Motor neuron (in vitro differentiated cells): ENCODE measurements at regions not wholly inside any gene's neighbourhood (a gene's known extent, or its start where the extent isn't known, plus 50 kb on each side); places are given as distances from the start of the nearest gene placed in this dataset.
A peak's percentile ranks its signal among the peaks of the same experiment; 100 is the strongest.
"Not testable (repeated sequence)": the region's sequence is repeated elsewhere in the genome, so short reads cannot be mapped to it uniquely, and the experiment has no call there.

ENCODE experiments used
- ATAC-seq, 8 experiments: fragments of 200-7000 bp; cut with Tn5 transposase; replicated peaks in 6 of 8; 2 replicates each; pipeline ENCODE4 v1.8.0; 2021; ENCODE audit warnings: mild to moderate bottlenecking in 8 of 8, moderate library complexity in 8 of 8
- H3K27ac ChIP-seq, 2 donors: fragments of 250-450 bp; sonication (Bioruptor Pico); 2 replicates each; pipeline ENCODE4 v1.9.0; 2021; ENCODE audit warnings: antibody characterized with exemption in 2 of 2, mild to moderate bottlenecking in 2 of 2, moderate library complexity in 1 of 2
- H3K4me1 ChIP-seq, 2 donors: fragments of 250-450 bp; sonication (Bioruptor Pico); replicated peaks in 1 of 2; 2 replicates each; pipeline ENCODE4 v1.6.1; 2021; ENCODE audit warnings: antibody characterized with exemption in 2 of 2, mild to moderate bottlenecking in 2 of 2, moderate library complexity in 1 of 2
- H3K4me3 ChIP-seq, 5 donors: fragments of 250-450 bp; sonication (Bioruptor Pico); 2 replicates each; pipeline ENCODE4 v1.9.0; 2021; ENCODE audit warnings: antibody characterized with exemption in 5 of 5, mild to moderate bottlenecking in 5 of 5, moderate library complexity in 4 of 5
- WGBS, 10 experiments: fragments of 450-650 bp; shearing (Covaris generic); methylation state at CpG; one replicate each; pipeline ENCODE4 v1.0.0; 2022; 5-methylcytosine and 5-hydroxymethylcytosine counted together
- in situ Hi-C, 9 experiments: fragments of 400-800 bp; cut with MboI; loops; one replicate each; pipeline ENCODE4 v1.15.0; 2021; ENCODE audit warnings: low sequenced_read_pairs in 9 of 9, low pct_unique_long_range_greater_than_20kb in 2 of 9; ENCODE audit not compliant: unreplicated experiment in 9 of 9

- Histone ChIP-seq H3K27ac (no peak overlapping the region), H3K4me3 (no peak overlapping the region), H3K4me1 (peaks cover 9 to 13% of the 10 kb centered on the region in 2 donors)
- 10 to 100% (median 49%) methylated on average over 1 to 3 of the region's 3 CpGs; no CpG with 5 or more reads in 2 of the 10 experiments for WGBS, 10 experiments
- in situ Hi-C loops, result no loop called here
- peak in 4 of 8 experiments; percentile 26 to 65 (median 53) for ATAC-seq
Observed at GRCh38 chr3:191963182-191963581, 502.2 kb downstream of the PYDC2 start.

GRCh38 chr3:191966556-191966955 lies 505.6 kb downstream of the PYDC2 start:
- Histone ChIP-seq H3K4me1 (peaks cover 0 to under 1% of the 10 kb centered on the region in 2 donors), H3K4me3 (no peak overlapping the region), H3K27ac (no peak overlapping the region)
- WGBS, 10 experiments, result 41 to 100% (median 91%) methylated on average over 3 of the region's 3 CpGs
- no peak for ATAC-seq
- in situ Hi-C loops, result no loop called here

GRCh38 chr3:191968299-191968698 lies 507.3 kb downstream of the PYDC2 start:
- ATAC-seq, result no peak
- in situ Hi-C loops, result no loop called here
- Histone ChIP-seq H3K4me1 (no peaks in the 10 kb centered on the region), H3K4me3 (no peak overlapping the region), H3K27ac (no peak overlapping the region)
- 20 to 96% (median 86%) methylated on average over 1 to 3 of the region's 3 CpGs; no CpG with 5 or more reads in 3 of the 10 experiments for WGBS, 10 experiments

GRCh38 chr3:191972714-191973398 lies 511.9 kb downstream of the PYDC2 start:
- in situ Hi-C loops, result no loop called here
- H3K4me3 ChIP-seq, result no peak overlapping the region
- 11 to 92% (median 87%) methylated on average over 3 to 5 of the region's 8 CpGs; no CpG with 5 or more reads in 4 of the 10 experiments for WGBS, 10 experiments
- H3K27ac ChIP-seq, result no peak overlapping the region
- no peaks in the 10 kb centered on the region for H3K4me1 ChIP-seq
- ATAC-seq, result no peak

GRCh38 chr3:191973820-191974219 lies 512.9 kb downstream of the PYDC2 start:
- no peak overlapping the region for H3K27ac ChIP-seq
- no peaks in the 10 kb centered on the region for H3K4me1 ChIP-seq

GRCh38 chr3:191975936-191976335 lies 515.0 kb downstream of the PYDC2 start:
- Histone ChIP-seq H3K4me1 (no peaks in the 10 kb centered on the region), H3K27ac (no peak overlapping the region), H3K4me3 (no peak overlapping the region)
- in situ Hi-C loops, result no loop called here
- 50 to 100% (median 71%) methylated on average over 1 to 5 of the region's 6 CpGs; no CpG with 5 or more reads in 5 of the 10 experiments for WGBS, 10 experiments
- ATAC-seq, result peak in 2 of 8 experiments; percentile 51 to 58

More at GRCh38 chr3:191973820-191974219, 512.9 kb downstream of the PYDC2 start:
- 0 to 70% (median 50%) methylated on average over 1 to 4 of the region's 6 CpGs; no CpG with 5 or more reads in 6 of the 10 experiments for WGBS, 10 experiments
- peak in 1 of 8 experiments; percentile 39 for ATAC-seq
- in situ Hi-C loops, result no loop called here
- H3K4me3 ChIP-seq, result no peak overlapping the region

GRCh38 chr3:191980443-191980842 lies 519.5 kb downstream of the PYDC2 start:
- Histone ChIP-seq H3K4me1 (no peaks in the 10 kb centered on the region), H3K4me3 (no peak overlapping the region), H3K27ac (no peak overlapping the region)
- WGBS, 10 experiments, result 9 to 91% (median 72%) methylated on average over 2 to 4 of the region's 4 CpGs
- in situ Hi-C loops, result no loop called here
- ATAC-seq, result no peak

- in situ Hi-C loops, result no loop called here
- Histone ChIP-seq H3K4me1 (no peaks in the 10 kb centered on the region), H3K27ac (no peak overlapping the region), H3K4me3 (no peak overlapping the region)
- ATAC-seq, result no peak
- 0 to 67% (median 34%) methylated on average over 1 to 3 of the region's 3 CpGs for WGBS, 10 experiments
Observed at GRCh38 chr3:191982481-191982880, 521.5 kb downstream of the PYDC2 start.

GRCh38 chr3:191985691-191986090 lies 524.7 kb downstream of the PYDC2 start:
- WGBS, 10 experiments, result 0 to 97% (median 51%) methylated on average over 1 to 3 of the region's 3 CpGs; no CpG with 5 or more reads in 3 of the 10 experiments
- Histone ChIP-seq H3K4me1 (no peaks in the 10 kb centered on the region), H3K4me3 (no peak overlapping the region), H3K27ac (no peak overlapping the region)
- ATAC-seq, result peak in 1 of 8 experiments; percentile 42
- in situ Hi-C loops, result no loop called here

- no peak for ATAC-seq
- in situ Hi-C loops, result no loop called here
- Histone ChIP-seq H3K27ac (no peak overlapping the region), H3K4me1 (no peaks in the 10 kb centered on the region), H3K4me3 (no peak overlapping the region)
- 0 to 67% (median 57%) methylated on average over 1 of the region's 1 CpG; no CpG with 5 or more reads in 3 of the 10 experiments for WGBS, 10 experiments
Observed at GRCh38 chr3:191987831-191988350, 526.9 kb downstream of the PYDC2 start.

GRCh38 chr3:191993952-191994351 lies 533.0 kb downstream of the PYDC2 start:
- in situ Hi-C loops, H3K4me1 ChIP-seq, H3K4me3 ChIP-seq, ATAC-seq, H3K27ac ChIP-seq: not testable (repeated sequence)
- WGBS, 10 experiments, result 60 to 80% methylated on average over 1 to 3 of the region's 4 CpGs; no CpG with 5 or more reads in 8 of the 10 experiments

GRCh38 chr3:191997093-191997492 lies 536.1 kb downstream of the PYDC2 start:
- in situ Hi-C loops, result no loop called here
- no peak overlapping the region for H3K27ac ChIP-seq
- ATAC-seq, result no peak
- no peaks in the 10 kb centered on the region for H3K4me1 ChIP-seq
- no peak overlapping the region for H3K4me3 ChIP-seq

GRCh38 chr3:191997579-191998268 lies 536.8 kb downstream of the PYDC2 start:
- H3K4me3 ChIP-seq, result no peak overlapping the region
- in situ Hi-C loops, result no loop called here
- no peaks in the 10 kb centered on the region for H3K4me1 ChIP-seq
- no peak for ATAC-seq
- WGBS, 10 experiments, result 0 to 50% (median 0%) methylated on average over 1 of the region's 1 CpG; no CpG with 5 or more reads in 2 of the 10 experiments
- H3K27ac ChIP-seq, result no peak overlapping the region
